SIG-M5 treated with dmso at 0.1 percent for 504 hours (cell line): ENCODE measurements at regions not wholly inside any gene's neighbourhood (a gene's known extent, or its start where the extent isn't known, plus 50 kb on each side); places are given as distances from the start of the nearest gene placed in this dataset.
A peak's percentile ranks its signal among the peaks of the same experiment; 100 is the strongest.
"Not testable (repeated sequence)": the region's sequence is repeated elsewhere in the genome, so short reads cannot be mapped to it uniquely, and the experiment has no call there.

Experiments used
- DNase-seq: peaks from one replicate; lab custom pipeline; 2025; ENCODE audit not compliant: unreplicated experiment; lab: John Stamatoyannopoulos, UW

DNA sequence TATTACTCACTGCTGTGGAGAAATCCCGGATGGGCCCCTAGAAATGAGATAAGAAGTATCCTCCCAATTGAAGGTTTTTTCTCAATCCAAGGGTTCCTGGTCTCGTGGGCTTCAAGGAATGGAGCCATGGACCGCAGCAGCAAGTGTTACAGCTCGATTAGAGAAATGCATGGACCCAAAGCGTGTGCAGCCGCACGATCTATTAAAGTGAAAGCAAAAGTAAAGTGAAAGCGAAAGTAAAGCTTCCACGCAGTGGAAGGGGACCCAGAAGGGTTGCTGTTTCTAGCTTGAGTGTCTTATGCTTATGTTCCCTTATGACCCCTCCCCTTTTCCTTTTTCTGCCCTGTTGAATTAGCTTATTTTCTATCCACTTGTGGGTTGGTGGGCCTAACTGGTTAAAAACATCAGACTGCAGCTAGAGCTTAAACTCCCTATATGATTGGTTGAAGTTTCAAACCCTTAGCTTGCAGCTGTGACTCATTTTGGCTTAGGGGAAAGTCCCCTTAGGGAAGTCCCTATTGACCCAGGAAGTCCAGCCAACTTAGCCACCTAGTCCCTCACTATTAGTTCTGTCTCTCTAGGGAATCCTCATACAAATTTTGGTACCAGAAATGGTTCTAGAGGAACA lies 1111.8 kb downstream of the TAF11L14 start:
- peak; percentile 75 for DNase-seq

DNA sequence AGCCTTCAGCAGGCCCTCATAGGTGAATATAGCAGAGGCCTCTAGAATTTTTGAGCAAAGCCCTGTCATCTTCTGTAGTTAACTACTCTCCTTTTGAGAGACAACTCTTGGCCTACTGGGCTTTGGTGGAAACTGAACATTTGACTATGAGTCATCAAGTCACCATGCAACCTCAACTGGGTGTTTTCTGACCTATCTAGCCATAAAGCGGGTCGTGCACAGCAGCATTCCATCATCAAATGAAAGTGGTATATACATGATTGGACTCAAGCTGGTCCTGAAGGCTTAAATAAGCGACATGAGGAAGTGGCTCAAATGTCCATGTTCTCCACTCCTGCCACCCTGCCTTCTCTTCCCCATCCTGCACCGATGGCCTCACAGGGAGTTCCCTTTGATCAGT lies 1115.5 kb downstream of the TAF11L14 start:
- DNase-seq: no peak

DNA sequence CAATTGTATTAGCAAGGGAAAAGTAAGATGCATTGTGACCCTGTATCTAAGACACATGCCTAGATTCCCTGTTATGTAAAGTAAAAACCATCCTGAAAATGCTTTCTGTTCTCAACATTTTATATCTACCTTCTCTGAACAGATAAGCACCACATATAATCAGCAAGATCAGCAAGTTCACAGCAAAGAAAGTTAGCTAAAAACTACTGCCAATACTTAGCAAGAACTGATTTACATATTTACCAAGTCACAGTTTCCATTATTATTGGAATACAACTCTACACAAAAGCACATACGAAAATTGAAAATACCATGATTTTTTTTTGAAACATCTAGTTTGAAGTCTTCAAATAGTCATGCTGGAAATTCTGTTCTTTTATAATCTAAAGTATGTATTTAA lies 1118.1 kb downstream of the TAF11L14 start:
- DNase-seq: no peak

DNA sequence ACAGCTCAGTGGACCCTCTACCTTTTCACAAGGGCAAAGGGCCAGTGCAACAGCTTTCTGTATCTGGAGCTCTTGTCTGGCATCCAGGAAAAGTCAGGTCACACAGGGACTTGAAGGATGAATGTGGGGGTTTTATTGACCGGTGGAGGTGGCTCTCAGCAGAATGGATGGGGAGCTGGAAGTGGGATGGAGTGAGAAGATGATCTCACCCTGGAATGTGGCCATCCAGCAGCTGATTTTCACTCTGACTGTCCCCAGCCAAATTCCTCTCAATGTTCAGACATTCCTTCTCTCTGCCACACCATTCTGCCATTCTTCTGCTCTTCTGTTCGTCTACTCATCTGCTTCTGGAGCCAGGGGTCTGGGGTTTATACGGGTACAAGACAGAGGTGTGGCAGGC lies 1119.9 kb downstream of the TAF11L14 start:
- DNase-seq: no peak

DNA sequence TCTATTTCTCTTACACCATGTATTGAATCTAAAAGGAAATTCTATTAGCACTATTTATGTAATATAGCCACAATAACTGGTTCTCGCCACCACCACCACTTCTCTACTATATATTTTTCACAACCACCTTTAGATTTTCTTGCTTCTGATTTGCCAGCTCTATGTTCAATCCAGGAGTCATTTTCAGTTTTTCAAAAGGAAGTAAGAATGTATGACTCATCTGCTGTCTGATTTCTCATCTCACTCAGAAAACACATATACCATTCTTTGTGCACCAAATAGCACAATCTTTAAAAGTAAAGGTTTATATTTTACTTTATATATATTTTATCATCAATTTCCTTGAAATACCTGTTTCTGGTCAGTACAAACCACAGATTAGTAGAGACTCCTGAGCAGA lies 1127.5 kb downstream of the TAF11L14 start:
- peak; percentile 40 for DNase-seq

DNA sequence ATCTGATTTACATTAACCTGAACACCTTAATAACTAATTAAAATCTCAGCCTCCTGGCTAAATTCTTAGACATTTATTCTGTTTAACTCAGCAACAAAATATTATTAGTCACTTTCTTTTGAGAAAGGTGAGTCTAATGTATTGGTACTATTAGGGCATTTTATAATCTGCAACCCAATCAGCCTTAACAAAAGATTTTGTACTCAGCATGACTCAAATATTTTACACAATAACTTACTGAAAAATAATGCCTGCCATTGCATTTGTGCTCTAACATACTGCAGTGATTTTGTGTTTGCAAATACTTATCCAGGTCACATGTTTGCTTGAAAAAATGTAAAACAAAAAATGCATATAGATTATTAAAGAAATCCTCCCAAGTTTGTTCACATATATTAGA lies 1129.9 kb downstream of the TAF11L14 start:
- DNase-seq: no peak

DNA sequence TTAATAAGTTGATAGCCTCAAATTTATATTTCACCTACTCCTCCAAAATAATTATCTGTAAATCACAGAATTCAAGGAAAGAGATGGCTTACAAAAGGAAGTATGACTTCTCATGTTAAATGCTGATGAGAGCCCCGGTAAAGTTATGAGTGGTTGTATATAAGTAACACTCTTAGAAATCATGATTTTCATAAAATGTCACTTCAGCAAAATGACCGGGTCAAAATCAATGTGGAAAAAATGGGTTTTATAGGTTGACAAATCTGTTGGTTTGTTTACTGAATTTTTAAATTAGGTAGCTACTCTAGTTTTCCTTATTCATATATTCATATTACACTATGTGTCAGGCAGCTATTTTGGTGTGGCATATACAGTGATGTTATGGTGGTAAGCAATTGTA lies 1131.0 kb downstream of the TAF11L14 start:
- DNase-seq: no peak

DNA sequence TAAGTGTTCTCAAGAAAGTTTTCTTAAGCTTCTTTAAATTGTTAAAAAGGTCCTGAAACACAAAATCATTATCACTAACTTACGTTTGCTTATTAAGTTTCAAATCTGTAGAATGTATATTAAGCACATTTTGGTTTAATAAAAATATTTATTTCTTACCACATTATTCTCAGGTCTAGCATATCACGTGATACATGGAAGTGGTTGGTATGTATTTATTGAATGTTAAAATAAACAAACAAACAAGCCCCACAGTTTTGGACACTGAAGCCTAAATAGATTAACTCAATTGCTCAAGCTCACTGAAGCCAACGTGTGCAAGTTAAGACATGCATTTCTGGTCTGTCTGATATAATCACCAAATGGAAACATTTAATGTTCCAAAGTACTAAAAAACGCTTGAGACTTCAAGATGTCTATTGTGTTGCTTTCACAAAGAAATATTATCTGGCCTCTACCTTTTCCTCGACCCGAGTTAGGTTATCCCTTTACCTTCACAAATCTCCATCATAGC lies 1136.9 kb downstream of the TAF11L14 start:
- no peak for DNase-seq

DNA sequence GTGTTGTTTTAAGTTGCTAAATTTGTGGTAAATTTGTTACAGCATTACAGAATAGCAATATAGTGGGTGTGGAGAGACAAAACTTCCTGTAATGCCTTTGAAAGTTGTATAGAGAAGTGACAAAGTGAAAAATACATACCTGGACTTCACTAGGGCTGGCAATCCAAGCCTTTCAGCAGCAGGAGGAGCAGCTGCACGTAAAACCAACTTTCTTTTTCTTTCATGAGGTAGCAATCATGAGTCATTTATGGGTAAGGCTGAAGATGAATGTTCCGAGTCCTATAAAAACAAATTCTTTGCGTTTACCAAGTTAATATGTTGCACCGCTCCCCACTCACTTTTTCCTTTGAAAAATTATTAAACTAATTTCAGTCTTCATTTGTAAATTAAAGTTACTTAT lies 1138.2 kb downstream of the TAF11L14 start:
- DNase-seq: peak; percentile 15

DNA sequence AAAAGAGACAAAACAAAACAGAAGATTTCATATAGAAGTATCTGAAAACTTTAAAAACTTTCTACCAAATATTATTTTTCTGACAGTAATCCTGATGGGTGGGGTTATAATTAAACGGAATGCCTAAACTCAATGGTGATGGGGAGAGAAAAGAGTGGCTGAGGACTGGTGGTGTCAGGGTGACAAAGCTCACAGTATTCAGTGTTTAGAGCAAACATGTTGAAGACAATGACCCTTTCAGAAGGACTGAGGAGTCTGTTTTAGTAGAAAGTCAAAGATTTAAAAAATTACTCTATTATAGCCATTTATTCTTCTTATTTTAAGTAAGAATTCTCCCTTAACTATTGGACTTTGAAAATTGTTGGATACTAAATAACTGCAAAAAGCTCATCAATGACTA lies 1144.0 kb downstream of the TAF11L14 start:
- DNase-seq: no peak

DNA sequence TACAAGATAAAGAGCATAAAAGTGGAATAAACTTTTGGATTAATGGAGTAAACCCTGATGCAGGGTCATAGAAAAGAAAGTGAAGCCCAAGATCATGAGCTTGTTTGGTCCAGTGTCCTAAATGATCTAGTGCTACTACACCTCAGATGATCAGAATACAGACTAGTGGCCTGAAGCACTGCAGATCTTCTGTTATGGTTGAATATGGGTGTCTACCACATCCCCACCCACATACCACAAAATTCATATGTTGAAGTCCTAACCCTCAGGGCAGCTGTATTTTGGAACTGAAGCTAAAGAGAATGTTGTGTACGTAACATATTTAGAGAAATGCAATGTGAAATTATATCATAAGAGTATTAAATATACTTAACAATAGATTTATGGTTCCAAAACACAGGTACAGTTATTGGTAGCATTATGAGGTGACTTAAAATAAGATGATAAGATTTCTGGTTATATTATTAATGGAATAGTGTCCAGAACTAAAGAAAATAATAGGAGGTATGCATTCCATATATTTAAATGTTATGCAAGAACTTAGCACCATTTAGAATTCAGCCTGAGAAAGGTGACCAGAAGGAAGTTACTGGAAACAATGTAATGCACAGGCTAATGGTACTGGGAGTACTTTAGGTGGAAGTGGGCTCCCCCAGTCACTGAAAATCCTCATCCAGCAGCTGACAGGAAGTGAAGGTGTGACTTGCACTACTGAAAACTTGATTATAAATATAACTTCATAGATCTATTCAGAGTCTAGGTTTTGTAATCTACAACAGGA lies 1155.1 kb downstream of the TAF11L14 start:
- no peak for DNase-seq

DNA sequence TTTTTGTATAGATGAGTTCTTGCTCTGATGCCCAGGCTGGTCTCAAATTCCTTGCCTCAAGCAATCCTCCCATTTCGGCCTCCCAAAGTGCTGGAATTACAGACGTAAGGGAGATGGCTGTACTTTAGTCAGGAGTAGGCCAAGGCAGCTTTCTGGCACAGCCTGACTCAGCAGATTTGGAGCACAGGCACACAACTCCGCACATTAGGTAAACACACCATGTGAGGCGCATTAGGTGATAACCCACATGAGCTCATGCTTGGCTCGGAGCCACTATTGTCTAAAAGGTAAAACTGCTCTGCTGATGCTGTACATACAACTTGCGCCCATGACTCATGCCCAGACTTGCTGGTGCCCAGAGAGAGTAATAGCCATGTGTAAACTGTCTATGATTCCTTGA lies 1157.9 kb downstream of the TAF11L14 start:
- DNase-seq: no peak

DNA sequence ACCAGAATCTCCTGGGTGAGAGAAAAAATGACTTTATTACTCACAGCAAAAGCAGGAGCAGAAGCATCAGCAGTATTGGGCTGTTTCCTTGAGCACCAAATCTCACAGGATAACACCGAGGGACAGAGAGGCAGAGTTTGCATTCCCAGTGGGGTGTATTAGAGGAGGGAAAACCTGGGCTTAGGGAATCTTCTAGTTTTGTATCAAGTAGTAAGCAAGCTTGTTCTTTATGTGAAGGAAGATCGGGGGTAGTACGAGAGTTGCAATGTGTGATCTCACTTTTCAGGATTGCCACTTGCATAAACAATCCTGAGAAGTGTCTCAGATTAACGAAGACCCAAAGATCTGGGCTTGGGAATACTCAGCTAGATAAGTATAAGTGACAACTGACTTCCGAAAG lies 1163.0 kb downstream of the TAF11L14 start:
- DNase-seq: no peak

DNA sequence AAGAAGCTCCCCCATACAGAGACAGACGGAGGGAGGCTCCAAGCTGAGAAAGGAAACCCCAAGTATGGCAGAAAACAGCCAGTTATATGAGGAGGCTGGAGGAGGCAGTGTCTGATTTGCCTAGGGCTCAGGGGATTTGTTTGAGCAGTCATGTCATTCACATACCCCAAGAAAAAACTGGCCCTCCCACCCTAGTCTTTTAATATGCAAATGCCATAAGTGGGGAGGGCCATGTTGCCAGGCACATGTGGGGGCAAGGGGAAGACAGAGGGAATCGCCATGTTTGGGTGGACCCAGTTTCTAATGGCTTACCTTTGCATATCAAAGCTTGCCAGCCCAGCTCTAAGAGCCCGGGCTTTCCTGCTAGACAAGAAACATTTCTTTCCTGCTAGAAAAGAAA lies 1163.8 kb downstream of the TAF11L14 start:
- DNase-seq: no peak

DNA sequence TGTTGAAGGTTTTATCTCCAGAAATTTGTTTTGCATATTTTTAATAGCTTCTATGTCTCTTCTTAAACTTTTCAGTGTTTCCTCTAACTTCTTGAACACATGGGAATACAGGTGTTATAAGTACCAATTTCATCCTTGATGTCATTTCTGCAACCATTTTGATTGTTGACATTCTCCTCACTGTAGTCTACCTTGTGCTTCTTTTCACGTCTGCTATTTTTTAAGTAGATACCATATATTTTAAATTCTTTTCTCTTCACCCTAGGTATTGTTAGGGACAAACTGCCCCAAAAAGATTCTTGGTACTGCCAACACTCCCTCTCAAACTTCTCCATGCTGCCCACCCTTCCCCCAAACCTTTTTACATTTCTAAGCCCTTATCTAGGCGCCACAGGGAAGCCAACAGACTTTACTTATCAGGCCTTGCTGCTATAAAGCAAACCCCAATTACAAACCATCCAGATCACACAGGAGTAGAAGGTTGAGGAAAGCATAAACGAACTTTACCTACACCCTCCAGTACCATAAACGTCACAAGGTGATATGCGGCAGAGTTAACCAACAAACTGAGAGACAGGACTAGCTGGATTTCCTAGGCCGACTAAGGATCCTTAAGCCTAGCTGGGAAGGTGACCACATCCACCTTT lies 1165.3 kb downstream of the TAF11L14 start:
- no peak for DNase-seq

DNA sequence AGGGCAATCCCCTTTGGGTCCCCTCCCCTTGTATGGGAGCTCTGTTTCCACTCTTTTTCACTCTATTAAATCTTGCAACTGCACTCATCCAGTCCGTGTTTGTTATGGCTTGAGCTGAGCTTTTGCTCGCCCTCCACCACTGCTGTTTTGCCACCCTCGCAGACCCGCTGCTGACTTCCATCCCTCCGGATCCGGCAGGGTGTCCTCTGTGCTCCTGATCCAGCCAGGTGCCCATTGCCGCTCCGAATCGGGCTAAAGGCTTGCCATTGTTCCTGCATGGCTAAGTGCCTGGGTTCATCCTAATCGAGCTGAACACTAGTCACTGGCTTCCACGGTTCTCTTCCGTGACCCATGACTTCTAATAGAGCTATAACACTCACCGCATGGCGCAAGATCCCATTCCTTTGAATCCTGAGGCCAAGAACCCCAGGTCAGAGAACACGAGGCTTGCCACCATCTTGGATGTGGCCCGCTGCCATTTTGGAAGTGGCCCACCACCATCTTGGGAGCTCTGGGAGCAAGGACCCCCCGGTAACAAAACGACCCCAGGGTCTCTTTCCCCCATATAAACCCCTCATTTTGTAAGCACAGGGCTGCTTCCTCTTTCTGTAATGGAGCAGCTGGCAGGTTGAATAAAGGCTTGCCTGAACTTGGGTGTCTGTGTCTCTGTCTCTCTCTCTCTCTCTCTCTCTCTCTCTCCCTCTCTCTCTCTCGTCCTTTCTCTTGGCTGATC lies 1166.2 kb downstream of the TAF11L14 start:
- no peak for DNase-seq

DNA sequence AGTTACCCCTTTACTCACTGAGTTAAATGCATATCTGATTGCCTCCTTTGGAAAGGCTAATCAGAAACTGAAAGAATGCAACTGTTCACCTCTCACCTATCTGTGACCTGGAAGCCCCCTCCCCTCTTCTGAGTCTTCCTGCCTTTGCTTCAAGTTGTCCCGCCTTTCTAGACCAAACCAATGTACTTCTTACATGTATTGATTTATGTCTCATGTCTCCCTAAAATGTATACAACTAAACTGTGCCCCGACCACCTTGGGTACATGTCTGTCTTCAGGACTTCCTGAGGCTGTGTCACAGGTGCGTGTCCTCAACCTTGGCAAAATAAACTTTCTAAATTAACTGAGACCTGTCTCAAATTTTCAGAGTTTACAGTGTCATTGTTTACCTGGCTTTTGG lies 1167.2 kb downstream of the TAF11L14 start:
- not testable (repeated sequence) for DNase-seq

DNA sequence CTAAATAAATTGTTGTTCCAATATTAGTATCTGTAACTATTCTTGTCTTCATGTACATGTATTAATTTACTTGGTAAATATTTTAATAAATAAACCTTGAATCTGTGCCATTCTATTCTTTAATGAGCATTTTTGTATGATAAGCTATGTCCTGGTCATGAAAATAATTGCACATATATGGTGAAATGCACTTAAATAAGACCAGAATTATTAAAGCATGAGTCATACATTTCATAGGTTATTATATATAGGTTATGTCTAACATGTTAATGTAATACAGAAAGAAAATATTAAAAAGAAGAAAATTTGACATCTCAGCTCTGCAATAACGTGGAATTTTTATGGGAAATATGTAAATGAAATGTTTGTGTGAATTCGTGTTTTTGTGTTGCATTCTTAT lies 1168.1 kb downstream of the TAF11L14 start:
- no peak for DNase-seq

DNA sequence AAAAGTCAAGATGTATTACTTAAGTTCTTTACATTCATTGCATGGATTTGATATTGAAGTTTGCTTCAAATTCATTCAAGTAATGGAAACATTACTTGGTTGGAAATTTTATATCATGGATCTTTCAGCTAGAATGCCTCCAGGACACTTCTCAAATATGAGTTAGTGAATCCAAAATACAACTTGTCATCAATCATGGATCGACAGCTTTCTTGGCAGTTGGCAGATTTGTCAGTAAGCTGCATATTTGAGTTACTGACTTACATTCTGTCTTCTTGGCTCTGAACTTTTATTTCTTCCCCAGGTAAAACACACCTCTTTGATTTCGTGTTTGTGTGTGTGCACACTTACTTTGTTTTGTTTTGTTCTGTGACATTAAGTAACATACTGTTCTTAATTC lies 1171.1 kb downstream of the TAF11L14 start:
- DNase-seq: no peak

DNA sequence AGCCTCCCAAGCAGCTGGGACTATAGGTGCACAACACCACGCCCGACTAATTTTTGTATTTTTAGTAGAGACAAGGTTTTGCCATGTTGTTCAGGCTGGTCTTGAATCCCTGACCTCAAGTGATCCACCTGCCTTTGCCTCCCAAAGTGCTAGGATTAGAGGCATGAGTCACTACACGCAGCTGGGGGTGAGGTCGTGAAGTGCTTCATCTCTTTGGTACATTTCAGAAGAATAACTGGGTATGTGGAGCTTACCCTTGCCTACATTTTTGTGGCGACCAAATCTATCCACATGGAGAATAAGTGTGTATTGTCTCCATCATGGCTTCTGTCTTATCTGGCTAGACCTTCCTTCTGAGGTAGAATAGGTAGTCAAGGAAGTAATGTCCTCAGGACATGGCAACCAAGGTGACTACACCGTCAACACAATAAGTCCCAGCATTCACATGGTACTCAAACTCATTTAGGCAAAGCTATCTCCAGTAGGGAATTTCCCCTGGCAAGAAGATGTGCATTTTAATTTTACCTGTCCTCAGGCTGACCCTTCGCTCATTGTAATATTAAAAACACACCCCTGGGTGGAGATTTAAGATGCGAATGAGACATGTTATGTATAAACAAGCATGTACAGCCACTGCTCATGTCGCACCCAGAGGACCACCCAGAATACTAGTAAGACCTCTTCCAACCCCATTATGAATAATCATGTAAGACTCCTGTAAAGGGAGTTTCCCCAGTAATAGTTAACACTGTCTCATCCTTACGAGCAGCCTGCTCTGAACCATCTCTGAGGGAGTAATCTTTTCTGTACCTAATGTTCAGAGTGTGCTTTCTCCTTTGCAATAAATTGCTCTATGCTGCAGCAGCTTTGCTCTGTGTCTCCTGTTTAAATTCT lies 1173.2 kb downstream of the TAF11L14 start:
- DNase-seq: no peak
